OCI-LY7 (cell line): ENCODE measurements at regions not wholly inside any gene's neighbourhood (a gene's known extent, or its start where the extent isn't known, plus 50 kb on each side); places are given as distances from the start of the nearest gene placed in this dataset.
A peak's percentile ranks its signal among the peaks of the same experiment; 100 is the strongest.

Experiments used
- BruUV-seq: library from RNA; stranded (reverse); fragments of 400-500 nt; replicated peaks from 2 replicates; lab custom pipeline; 2021; lab: Mats Ljungman, UMichigan
- CTCF ChIA-PET: fragments of 300-600 bp; sonication (Branson Sonifier 250); formaldehyde crosslinking; loops from one replicate; lab custom pipeline; 2022; ENCODE audit warnings: antibody characterized with exemption; ENCODE audit not compliant: unreplicated experiment; lab: Charles Lee
- POLR2A ChIA-PET: fragments of 300-600 bp; sonication (Branson Sonifier 250); formaldehyde crosslinking; loops from one replicate; lab custom pipeline; 2022; ENCODE audit warnings: antibody characterized with exemption; lab: Charles Lee
- DNase-seq: peaks from one replicate; pipeline ENCODE4 v3.0.0-alpha.2; 2015; ENCODE audit warnings: low spot score
- H2AFZ ChIP-seq: fragments of 200-600 bp; sonication (generic), shearing (Covaris generic); 2 replicates; pipeline ENCODE4 v1.6.1; 2014; ENCODE audit warnings: mild to moderate bottlenecking, antibody characterized with exemption, low read length, moderate library complexity
- H3K27ac ChIP-seq: fragments of 200-600 bp; sonication (generic); 2 replicates; pipeline ENCODE4 v1.5.1; 2014; ENCODE audit warnings: mixed run types, low read depth, mild to moderate bottlenecking, moderate library complexity, low read length, inconsistent platforms; ENCODE audit not compliant: poor library complexity, severe bottlenecking
- H3K36me3 ChIP-seq: fragments of 200-600 bp; sonication (generic); 2 replicates; pipeline ENCODE4 v1.6.1; 2014; ENCODE audit warnings: mild to moderate bottlenecking, antibody characterized with exemption, low read length, moderate library complexity, mixed read lengths; ENCODE audit not compliant: insufficient read depth
- H3K4me1 ChIP-seq: fragments of 200-600 bp; sonication (generic); 2 replicates; pipeline ENCODE4 v1.5.1; 2014; ENCODE audit warnings: mild to moderate bottlenecking, low read length; ENCODE audit not compliant: insufficient read depth, poor library complexity, severe bottlenecking
- H3K4me2 ChIP-seq: fragments of 200-600 bp; sonication (generic); 2 replicates; pipeline ENCODE4 v1.6.1; 2014; ENCODE audit warnings: mild to moderate bottlenecking, low read length
- H3K4me3 ChIP-seq: fragments of 200-600 bp; sonication (generic); 2 replicates; pipeline ENCODE4 v1.5.1; 2014; ENCODE audit warnings: mild to moderate bottlenecking, low read depth, low read length; ENCODE audit not compliant: poor library complexity, severe bottlenecking
- H3K79me2 ChIP-seq: fragments of 200-600 bp; sonication (generic); 2 replicates; pipeline ENCODE4 v1.6.1; 2016; ENCODE audit warnings: low read depth, mild to moderate bottlenecking, low read length, moderate library complexity, mixed read lengths; ENCODE audit not compliant: insufficient read depth
- H3K9me2 ChIP-seq: fragments of 200-600 bp; sonication (generic); 2 replicates; pipeline ENCODE4 v1.6.1; 2016; ENCODE audit warnings: mild to moderate bottlenecking, low read length, mixed read lengths; ENCODE audit not compliant: insufficient read depth
- H3K9me3 ChIP-seq: fragments of 200-600 bp; sonication (generic); 2 replicates; pipeline ENCODE4 v1.6.1; 2014; ENCODE audit warnings: mild to moderate bottlenecking, mixed run types, low read length, mixed read lengths
- H4K20me1 ChIP-seq: fragments of 200-600 bp; sonication (generic); 2 replicates; pipeline ENCODE4 v1.6.1; 2014; ENCODE audit warnings: mild to moderate bottlenecking, antibody characterized with exemption, low read length, moderate library complexity, mixed read lengths; ENCODE audit not compliant: insufficient read depth
- CTCF ChIP-seq: fragments of 200-600 bp; sonication (generic); conservative IDR thresholded peaks from 2 replicates; pipeline ENCODE4 v1.5.1; 2014; ENCODE audit warnings: mild to moderate bottlenecking, antibody characterized with exemption, low read length, moderate library complexity, mixed read lengths
- EZH2phosphoT487 ChIP-seq: fragments of 200-600 bp; sonication (generic); IDR thresholded peaks from 2 replicates; pipeline ENCODE4 v1.6.1; 2018; ENCODE audit warnings: low read depth, borderline replicate concordance, mild to moderate bottlenecking, mixed run types, antibody characterized with exemption, low read length, moderate library complexity, mixed read lengths
- intact Hi-C: fragments of 100-400 bp; cut with micrococcal nuclease; formaldehyde crosslinking; loops from one replicate; pipeline ENCODE4 v1.10.0; 2022; ENCODE audit not compliant: unreplicated experiment

DNA sequence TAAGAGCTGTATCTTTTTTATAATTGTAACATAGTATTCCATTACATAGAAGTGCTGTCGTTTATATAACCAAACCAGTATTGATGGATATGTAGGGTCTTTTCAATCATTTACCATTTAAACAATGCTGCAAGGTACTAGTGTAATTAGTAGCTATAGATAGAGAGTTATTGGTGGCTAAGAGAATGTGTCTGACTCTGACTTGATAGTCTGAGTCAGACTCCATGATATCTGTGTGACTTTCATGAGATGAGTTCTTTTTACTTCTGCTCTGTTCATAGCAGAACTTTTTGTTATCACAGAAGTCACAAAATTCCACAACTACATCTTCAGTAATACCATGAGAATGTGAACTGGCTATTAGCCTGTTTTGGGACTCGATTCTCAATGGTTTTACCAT lies 150.6 kb downstream of the FHIP1A start:
- CTCF ChIA-PET = no interaction called here
- no peak for TF ChIP-seq CTCF
- TF ChIP-seq EZH2phosphoT487 = no peak
- intact Hi-C loops = no loop called here

GRCh38 chr4:151561551-151562256 lies 152.7 kb downstream of the FHIP1A start:
- Histone ChIP-seq H3K27ac (no peak overlapping the region), H3K4me3 (no peak overlapping the region), H4K20me1 (no peaks in the 10 kb centered on the region), H3K36me3 (no peaks in the 10 kb centered on the region), H3K9me2 (no peaks in the 10 kb centered on the region), H3K4me2 (no peak overlapping the region), H2AFZ (no peak overlapping the region), H3K79me2 (no peaks in the 10 kb centered on the region), H3K9me3 (no peaks in the 10 kb centered on the region), H3K4me1 (peaks cover 16% of the 10 kb centered on the region)
- BruUV-seq = no TSS peak
- ChIA-PET CTCF (no interaction called here), POLR2A (interaction anchor here (1.2 to 1.5 kb wide), 2 partner anchors 11 to 14 kb away, joined by 4 read pairs; no protein-coding TSS in a partner anchor)
- intact Hi-C loops = loop anchor here (10.0 kb wide), 1 partner anchor 547 kb away; the partner anchor contains the start of gene LRBA
- TF ChIP-seq CTCF (no peak), EZH2phosphoT487 (no peak)
- no peak for DNase-seq

More for the DNA sequence above, 150.6 kb downstream of the FHIP1A start:
- H3K27ac ChIP-seq = no peak overlapping the region
- H3K9me3 ChIP-seq = no peaks in the 10 kb centered on the region
- no peaks in the 10 kb centered on the region for H3K9me2 ChIP-seq
- POLR2A ChIA-PET = interaction anchor here (1.1 kb wide), 1 partner anchor 25 kb away, joined by 3 read pairs; no protein-coding TSS in a partner anchor
- no peak overlapping the region for H3K4me2 ChIP-seq
- no peak for DNase-seq
- H2AFZ ChIP-seq = no peak overlapping the region
- no peaks in the 10 kb centered on the region for H4K20me1 ChIP-seq
- no peaks in the 10 kb centered on the region for H3K79me2 ChIP-seq
- H3K4me3 ChIP-seq = no peak overlapping the region
- no peaks in the 10 kb centered on the region for H3K36me3 ChIP-seq
- BruUV-seq = no TSS peak
- peaks cover 4% of the 10 kb centered on the region for H3K4me1 ChIP-seq

DNA sequence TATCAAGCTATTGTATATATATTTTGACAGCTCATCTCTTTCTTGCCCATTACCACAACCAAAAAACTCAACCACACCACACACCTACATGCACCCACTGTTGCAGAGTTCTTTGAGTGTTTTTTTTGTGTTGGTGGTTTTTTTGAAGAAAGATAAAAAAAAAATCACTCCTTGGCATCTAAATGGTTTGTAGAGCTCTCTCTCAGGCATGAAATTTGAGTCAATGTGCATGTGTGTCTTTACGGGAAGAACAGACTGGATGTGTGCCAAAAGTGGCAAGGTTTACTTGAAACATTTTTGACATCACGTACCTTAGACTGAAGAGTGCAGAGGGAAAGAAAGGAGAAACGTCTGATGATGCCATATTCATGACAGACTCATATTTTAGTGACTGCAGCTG lies 154.2 kb downstream of the FHIP1A start:
- TF ChIP-seq EZH2phosphoT487 (no peak), CTCF (no peak)
- no peak overlapping the region for H3K27ac ChIP-seq

More for the DNA sequence above, 154.2 kb downstream of the FHIP1A start:
- Histone ChIP-seq H3K36me3 (no peaks in the 10 kb centered on the region), H3K4me2 (no peak overlapping the region), H2AFZ (peak overlapping the region; percentile 44; the same call in 1 of the 2 replicates), H3K9me3 (no peaks in the 10 kb centered on the region), H3K9me2 (no peaks in the 10 kb centered on the region), H3K4me1 (peaks cover 30% of the 10 kb centered on the region), H3K79me2 (no peaks in the 10 kb centered on the region), H4K20me1 (no peaks in the 10 kb centered on the region), H3K4me3 (no peak overlapping the region)
- ChIA-PET POLR2A (interaction anchor here (0.5 to 2.0 kb wide), 7 partner anchors 8 to 1503 kb away, joined by 3 to 10 read pairs (median 4); no protein-coding TSS in a partner anchor), CTCF (no interaction called here)
- no peak for DNase-seq
- intact Hi-C loops = loop anchor here (10.0 kb wide), 1 partner anchor 548 kb away; the partner anchor contains the start of gene LRBA
- BruUV-seq = no TSS peak
